ENCODE measurements at regions not wholly inside any gene's neighbourhood (a gene's known extent, or its start where the extent isn't known, plus 50 kb on each side); places are given as distances from the start of the nearest gene placed in this dataset.

GRCh38 chr4:162912482-162912881 is 254.2 kb downstream of the NAF1 start:
- intact Hi-C loops (cut with DNase I) = no loop called here
- TF ChIP-seq POLR2AphosphoS5 (IDR thresholded peaks at IDR 0.05; ENCODE audit: insufficient read depth in 1 of 2, low read depth in 1 of 2) (no peak), POLR2A (IDR thresholded peaks at IDR 0.05) (no peak), CTCF (IDR thresholded peaks at IDR 0.05) (no peak)
- no peak for DNase-seq (ENCODE audit: extremely low spot score in 2 of 2)
- no peaks in the 10 kb centered on the region for H3K4me1 ChIP-seq
- no peak overlapping the region for H3K27ac ChIP-seq
- H3K27me3 ChIP-seq = no peaks in the 10 kb centered on the region
- H3K36me3 ChIP-seq = no peaks in the 10 kb centered on the region
- no peaks in the 10 kb centered on the region for H3K9me3 ChIP-seq
- no peak overlapping the region for H3K4me3 ChIP-seq

- Histone ChIP-seq H3K27ac (no peak overlapping the region), H3K27me3 (no peaks in the 10 kb centered on the region), H3K4me1 (no peaks in the 10 kb centered on the region), H3K4me3 (no peak overlapping the region), H3K36me3 (no peaks in the 10 kb centered on the region), H3K9me3 (peaks cover 2% of the 10 kb centered on the region)
- no peak for DNase-seq (ENCODE audit: extremely low spot score in 2 of 2)
- intact Hi-C loops (cut with DNase I) = no loop called here
- TF ChIP-seq POLR2A (IDR thresholded peaks at IDR 0.05) = no peak
- TF ChIP-seq POLR2AphosphoS5 (IDR thresholded peaks at IDR 0.05; ENCODE audit: insufficient read depth in 1 of 2, low read depth in 1 of 2) = no peak
- TF ChIP-seq CTCF (IDR thresholded peaks at IDR 0.05) = no peak
Observed at GRCh38 chr4:162911349-162911748, 255.3 kb downstream of the NAF1 start.

- no peaks in the 10 kb centered on the region for H3K4me1 ChIP-seq
- TF ChIP-seq POLR2AphosphoS5 (IDR thresholded peaks at IDR 0.05; ENCODE audit: insufficient read depth in 1 of 2, low read depth in 1 of 2) (no peak), POLR2A (IDR thresholded peaks at IDR 0.05) (no peak), CTCF (IDR thresholded peaks at IDR 0.05) (no peak)
- H3K27me3 ChIP-seq = no peaks in the 10 kb centered on the region
- intact Hi-C loops (cut with DNase I) = no loop called here
- no peak overlapping the region for H3K27ac ChIP-seq
- no peak for DNase-seq (ENCODE audit: extremely low spot score in 2 of 2)
- peaks cover 6% of the 10 kb centered on the region for H3K9me3 ChIP-seq
- no peak overlapping the region for H3K4me3 ChIP-seq
- no peaks in the 10 kb centered on the region for H3K36me3 ChIP-seq
Observed at GRCh38 chr4:162909952-162910351, 256.7 kb downstream of the NAF1 start.

GRCh38 chr4:162894387-162894786 is 272.3 kb downstream of the NAF1 start:
- H3K9me3 ChIP-seq = no peaks in the 10 kb centered on the region
- H3K4me3 ChIP-seq = no peak overlapping the region
- no peaks in the 10 kb centered on the region for H3K4me1 ChIP-seq
- no peak overlapping the region for H3K27ac ChIP-seq
- no peaks in the 10 kb centered on the region for H3K27me3 ChIP-seq
- DNase-seq (ENCODE audit: extremely low spot score in 2 of 2) = no peak
- intact Hi-C loops (cut with DNase I) = no loop called here
- no peaks in the 10 kb centered on the region for H3K36me3 ChIP-seq
- no peak for TF ChIP-seq POLR2AphosphoS5 (IDR thresholded peaks at IDR 0.05; ENCODE audit: insufficient read depth in 1 of 2, low read depth in 1 of 2)
- no peak for TF ChIP-seq POLR2A (IDR thresholded peaks at IDR 0.05)
- TF ChIP-seq CTCF (IDR thresholded peaks at IDR 0.05) = no peak

- H3K36me3 ChIP-seq = no peaks in the 10 kb centered on the region
- no peaks in the 10 kb centered on the region for H3K4me1 ChIP-seq
- no peak overlapping the region for H3K4me3 ChIP-seq
- no peak for TF ChIP-seq POLR2AphosphoS5 (IDR thresholded peaks at IDR 0.05; ENCODE audit: insufficient read depth in 1 of 2, low read depth in 1 of 2)
- no peak for TF ChIP-seq CTCF (IDR thresholded peaks at IDR 0.05)
- no peak for TF ChIP-seq POLR2A (IDR thresholded peaks at IDR 0.05)
- DNase-seq (ENCODE audit: extremely low spot score in 2 of 2) = no peak
- intact Hi-C loops (cut with DNase I) = no loop called here
- H3K9me3 ChIP-seq = no peaks in the 10 kb centered on the region
- H3K27ac ChIP-seq = no peak overlapping the region
- no peaks in the 10 kb centered on the region for H3K27me3 ChIP-seq
Observed at GRCh38 chr4:162891788-162892707, 274.6 kb downstream of the NAF1 start.

Data from vagina (tissue), 2 donors.